Parathyroid adenoma (tissue), 2 donors: ENCODE measurements at regions not wholly inside any gene's neighbourhood (a gene's known extent, or its start where the extent isn't known, plus 50 kb on each side); places are given as distances from the start of the nearest gene placed in this dataset.

Experiments used
- H2AFZ ChIP-seq: fragments of 300-600 bp; sonication (generic); one replicate; pipeline ENCODE4 v1.7.0; 2017; ENCODE audit warnings: antibody characterized with exemption, mild to moderate bottlenecking
- H3K27ac ChIP-seq: fragments of 300-600 bp; sonication (generic); one replicate; pipeline ENCODE4 v1.7.0; 2017
- H3K27me3 ChIP-seq: fragments of 300-600 bp; sonication (generic); one replicate; pipeline ENCODE4 v1.7.0; 2017; ENCODE audit warnings: low read length; ENCODE audit not compliant: control insufficient read depth, insufficient read depth
- H3K36me3 ChIP-seq: fragments of 300-600 bp; sonication (generic); one replicate; pipeline ENCODE4 v1.7.0; 2017; ENCODE audit warnings: low read length; ENCODE audit not compliant: control insufficient read depth, insufficient read depth
- H3K4me1 ChIP-seq: fragments of 300-600 bp; sonication (generic); one replicate; pipeline ENCODE4 v1.7.0; 2017; ENCODE audit warnings: control low read depth
- H3K4me2 ChIP-seq: fragments of 300-600 bp; sonication (generic); one replicate; pipeline ENCODE4 v1.7.0; 2017; ENCODE audit warnings: low read length
- H3K4me3 ChIP-seq: fragments of 300-600 bp; sonication (generic); one replicate; pipeline ENCODE4 v1.7.0; 2017; ENCODE audit warnings: low read depth, low read length
- H3K79me2 ChIP-seq: fragments of 300-600 bp; sonication (generic); one replicate; pipeline ENCODE4 v1.7.0; 2017; ENCODE audit warnings: control low read depth
- H3K9ac ChIP-seq: fragments of 300-600 bp; sonication (generic); one replicate; pipeline ENCODE4 v1.7.0; 2017; ENCODE audit warnings: mild to moderate bottlenecking
- H3K9me3 ChIP-seq: fragments of 300-600 bp; sonication (generic); one replicate; pipeline ENCODE4 v1.7.0; 2017; ENCODE audit warnings: low read length; ENCODE audit not compliant: control insufficient read depth
- CTCF ChIP-seq: fragments of 300-600 bp; sonication (generic); IDR thresholded peaks from one replicate; pipeline ENCODE4 v1.7.0; 2017; ENCODE audit warnings: antibody characterized with exemption, mild to moderate bottlenecking
- donor health status: primary hyperparathyroidism.

- H3K27me3 ChIP-seq = no peaks in the 10 kb centered on the region
- no peak for TF ChIP-seq CTCF
- no peaks in the 10 kb centered on the region for H3K4me1 ChIP-seq
- no peak overlapping the region for H3K27ac ChIP-seq
- no peak overlapping the region for H3K9ac ChIP-seq
- no peak overlapping the region for H3K4me2 ChIP-seq
- H2AFZ ChIP-seq = no peak overlapping the region
- no peaks in the 10 kb centered on the region for H3K9me3 ChIP-seq
- no peaks in the 10 kb centered on the region for H3K79me2 ChIP-seq
- no peak overlapping the region for H3K4me3 ChIP-seq
- no peaks in the 10 kb centered on the region for H3K36me3 ChIP-seq
Observed at GRCh38 chr7:52857367-52857766, 178.1 kb upstream of the POM121L12 start.

- Histone ChIP-seq H3K27ac (no peak overlapping the region), H3K79me2 (no peaks in the 10 kb centered on the region), H3K4me1 (no peaks in the 10 kb centered on the region), H3K4me3 (no peak overlapping the region), H3K27me3 (no peaks in the 10 kb centered on the region), H3K9me3 (no peaks in the 10 kb centered on the region), H3K36me3 (no peaks in the 10 kb centered on the region), H2AFZ (no peak overlapping the region), H3K4me2 (peak overlapping the region; percentile 22), H3K9ac (no peak overlapping the region)
- no peak for TF ChIP-seq CTCF
Observed at GRCh38 chr7:52854681-52855080, 180.8 kb upstream of the POM121L12 start.

GRCh38 chr7:52851547-52851946 lies 183.9 kb upstream of the POM121L12 start:
- H2AFZ ChIP-seq = no peak overlapping the region
- no peak overlapping the region for H3K4me3 ChIP-seq

GRCh38 chr7:52843436-52843835 lies 192.0 kb upstream of the POM121L12 start:
- no peak for TF ChIP-seq CTCF
- Histone ChIP-seq H3K79me2 (no peaks in the 10 kb centered on the region), H3K27ac (no peak overlapping the region), H3K36me3 (no peaks in the 10 kb centered on the region), H3K4me2 (no peak overlapping the region), H3K9me3 (no peaks in the 10 kb centered on the region), H3K4me3 (no peak overlapping the region), H3K27me3 (no peaks in the 10 kb centered on the region), H2AFZ (no peak overlapping the region), H3K4me1 (no peaks in the 10 kb centered on the region), H3K9ac (no peak overlapping the region)

More at GRCh38 chr7:52851547-52851946, 183.9 kb upstream of the POM121L12 start:
- H3K79me2 ChIP-seq = no peaks in the 10 kb centered on the region
- H3K27me3 ChIP-seq = no peaks in the 10 kb centered on the region
- H3K9ac ChIP-seq = no peak overlapping the region
- H3K9me3 ChIP-seq = no peaks in the 10 kb centered on the region
- no peak overlapping the region for H3K27ac ChIP-seq
- no peaks in the 10 kb centered on the region for H3K4me1 ChIP-seq
- no peaks in the 10 kb centered on the region for H3K36me3 ChIP-seq
- H3K4me2 ChIP-seq = no peak overlapping the region
- TF ChIP-seq CTCF = no peak

- H3K9me3 ChIP-seq = no peaks in the 10 kb centered on the region
- no peaks in the 10 kb centered on the region for H3K79me2 ChIP-seq
- H3K4me1 ChIP-seq = no peaks in the 10 kb centered on the region
- TF ChIP-seq CTCF = no peak
- no peak overlapping the region for H3K27ac ChIP-seq
- no peak overlapping the region for H3K9ac ChIP-seq
- no peak overlapping the region for H3K4me3 ChIP-seq
- no peaks in the 10 kb centered on the region for H3K36me3 ChIP-seq
- no peak overlapping the region for H2AFZ ChIP-seq
- H3K4me2 ChIP-seq = no peak overlapping the region
- H3K27me3 ChIP-seq = no peaks in the 10 kb centered on the region
Observed at GRCh38 chr7:52842202-52842900, 193.1 kb upstream of the POM121L12 start.
